ENCODE measurements at regions not wholly inside any gene's neighbourhood (a gene's known extent, or its start where the extent isn't known, plus 50 kb on each side); places are given as distances from the start of the nearest gene placed in this dataset.

GRCh38 chr7:123308254-123308951, 108.6 kb upstream of the SLC13A1 start:
- no peak for TF ChIP-seq CTCF (conservative IDR thresholded peaks at IDR 0.05 in 1 of 2, IDR thresholded peaks at IDR 0.05 in 1 of 2; ENCODE audit: low read depth in 1 of 2, low read length in 2 of 2)
- no peak for TF ChIP-seq EZH2 (IDR thresholded peaks at IDR 0.05; ENCODE audit: low read length, missing control alignments)

Data from fibroblast of lung (primary cell).